Thyroid gland (tissue), 4 donors: ENCODE measurements at regions not wholly inside any gene's neighbourhood (a gene's known extent, or its start where the extent isn't known, plus 50 kb on each side); places are given as distances from the start of the nearest gene placed in this dataset.

ENCODE experiments used
- CTCF ChIP-seq, 6 experiments: fragments of 200-600 bp in 3 of 6; fragments of 450-650 bp in 3 of 6; sonication (generic) in 3 of 6; IDR thresholded peaks; one replicate each; pipeline ENCODE4 v1.5.1; 2016 to 2019; ENCODE audit warnings: antibody characterized with exemption in 6 of 6, mild to moderate bottlenecking in 2 of 6, inconsistent platforms in 1 of 6, moderate library complexity in 1 of 6
- POLR2A ChIP-seq, 2 donors: fragments of 450-650 bp; IDR thresholded peaks; one replicate each; pipeline ENCODE4 v1.6.1; 2017; ENCODE audit warnings: antibody characterized with exemption in 2 of 2, mild to moderate bottlenecking in 2 of 2, moderate library complexity in 1 of 2

DNA sequence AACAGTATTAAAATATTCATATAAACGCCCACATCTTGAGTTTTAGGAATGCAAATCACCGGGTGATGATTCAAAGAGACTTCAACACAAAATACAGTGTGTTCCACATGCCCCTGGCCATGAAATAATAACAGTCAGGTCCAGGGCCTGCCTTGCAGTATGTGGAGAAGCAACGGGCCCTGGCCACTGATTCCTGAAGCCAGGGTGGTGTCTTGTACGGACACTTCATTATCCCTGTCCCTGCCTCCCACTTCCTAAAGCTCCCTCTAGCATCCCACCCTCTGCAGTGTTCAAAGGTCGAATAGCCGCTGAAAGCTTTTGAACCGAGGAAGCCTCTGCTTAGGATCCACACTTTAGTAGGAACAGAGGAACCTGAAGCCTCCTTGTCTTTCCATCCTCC lies 50.4 kb upstream of the PCSK6 start:
- TF ChIP-seq POLR2A (IDR thresholded peaks at IDR 0.05) (no peak), CTCF (IDR thresholded peaks at IDR 0.05) (no peak)
